GM19035 (cell line): ENCODE measurements at regions not wholly inside any gene's neighbourhood (a gene's known extent, or its start where the extent isn't known, plus 50 kb on each side); places are given as distances from the start of the nearest gene placed in this dataset.
"Not testable (repeated sequence)": the region's sequence is repeated elsewhere in the genome, so short reads cannot be mapped to it uniquely, and the experiment has no call there.

Experiments used
- ATAC-seq: cut with Tn5 transposase; IDR thresholded peaks from one replicate; pipeline ENCODE4 v1.9.1; 2021; ENCODE audit not compliant: unreplicated experiment

DNA sequence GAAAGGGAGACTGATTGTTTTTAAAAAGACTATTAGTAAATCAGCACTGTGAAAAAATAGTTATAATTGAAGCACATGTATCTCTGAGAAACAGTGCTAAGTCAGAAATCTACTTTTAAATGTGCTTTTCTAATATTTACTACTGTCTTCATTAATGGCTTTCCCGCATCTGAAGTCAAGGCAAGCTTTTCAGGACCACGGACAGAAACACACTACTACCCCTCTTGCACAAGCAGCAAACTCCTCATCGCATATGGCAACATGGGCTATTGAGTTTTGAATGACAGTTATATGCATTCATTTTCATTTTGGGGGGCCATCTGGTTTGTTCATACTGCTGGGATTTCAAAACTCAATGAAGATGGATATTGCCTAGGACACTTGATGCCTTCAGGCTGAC, 433.4 kb upstream of the CAMK1G start:
- ATAC-seq: no peak

- no peak for ATAC-seq
Observed at GRCh38 chr1:209153411-209153810, 430.1 kb upstream of the CAMK1G start.

GRCh38 chr1:209154912-209155311, 428.6 kb upstream of the CAMK1G start:
- no peak for ATAC-seq

DNA sequence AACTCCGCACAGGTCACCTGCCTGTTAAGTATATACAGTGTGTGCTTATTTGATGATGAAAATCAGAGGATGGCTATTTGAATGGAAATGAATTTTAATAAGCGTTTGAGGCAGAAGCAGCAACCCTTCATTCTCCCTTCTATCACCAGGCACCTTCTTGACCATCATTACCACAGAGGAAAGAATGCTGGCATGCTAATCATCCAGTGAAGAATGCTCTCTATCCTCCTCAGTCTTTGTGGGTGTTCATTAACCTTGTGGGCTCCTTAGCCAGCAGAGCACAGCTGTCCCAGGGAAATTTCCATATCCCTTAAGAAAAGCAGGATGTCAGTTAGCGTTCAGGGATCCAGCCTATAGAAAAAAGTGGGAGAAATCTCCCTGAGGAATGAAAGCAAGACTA, 428.0 kb upstream of the CAMK1G start:
- no peak for ATAC-seq

GRCh38 chr1:209156991-209157390, 426.5 kb upstream of the CAMK1G start:
- ATAC-seq: no peak

DNA sequence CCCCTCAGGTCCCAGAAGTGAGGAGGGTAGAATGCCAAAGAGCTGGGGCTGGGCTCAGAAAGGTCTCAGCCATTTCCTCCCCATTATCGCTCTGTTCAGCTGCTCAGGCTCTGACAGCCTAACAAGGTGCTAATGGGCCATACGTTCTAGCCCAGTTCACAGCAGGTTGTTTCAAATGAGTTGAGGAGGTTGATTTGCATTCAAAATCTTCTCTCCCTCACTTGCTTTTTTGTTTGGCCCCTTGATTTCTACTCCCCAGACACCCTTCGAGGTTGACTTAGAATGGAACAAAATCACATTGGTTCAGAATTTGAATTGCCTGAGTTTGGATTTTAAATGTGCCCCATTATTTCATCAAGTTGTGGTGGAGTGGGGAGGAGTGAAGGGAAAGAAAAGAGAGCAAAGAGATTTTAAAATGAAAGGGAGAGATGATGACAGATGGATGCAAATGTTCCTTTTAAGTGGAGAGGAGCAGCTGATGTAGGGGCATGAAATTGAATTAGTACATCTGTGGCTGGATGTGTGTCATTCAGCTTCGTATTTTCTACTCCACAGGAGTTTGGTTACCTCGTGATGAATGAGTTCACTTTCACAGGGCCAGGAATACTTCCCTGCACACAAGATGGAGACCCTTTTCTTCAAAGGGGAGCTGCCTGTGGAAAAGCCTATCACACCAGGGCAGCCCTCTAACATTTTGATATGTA, 425.8 kb upstream of the CAMK1G start:
- no peak for ATAC-seq

DNA sequence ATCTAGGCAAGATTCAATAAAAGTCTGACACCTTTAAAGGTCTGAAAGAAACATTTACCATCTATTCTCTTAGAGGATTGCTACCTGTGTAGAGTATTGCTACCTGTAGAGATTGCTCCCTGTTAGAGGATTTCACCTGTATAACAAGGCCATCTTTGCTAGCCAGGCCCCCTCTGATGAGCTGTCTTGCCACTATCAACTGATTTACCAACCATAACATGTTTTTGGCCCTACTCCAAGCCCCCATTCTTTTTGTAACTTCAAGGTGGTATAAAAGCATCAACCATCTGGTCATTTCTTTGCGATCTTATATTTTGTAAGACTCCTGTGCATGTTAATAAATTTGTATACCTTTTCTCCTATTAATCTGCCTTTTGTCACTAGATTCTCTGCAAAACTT, 424.7 kb upstream of the CAMK1G start:
- no peak for ATAC-seq

DNA sequence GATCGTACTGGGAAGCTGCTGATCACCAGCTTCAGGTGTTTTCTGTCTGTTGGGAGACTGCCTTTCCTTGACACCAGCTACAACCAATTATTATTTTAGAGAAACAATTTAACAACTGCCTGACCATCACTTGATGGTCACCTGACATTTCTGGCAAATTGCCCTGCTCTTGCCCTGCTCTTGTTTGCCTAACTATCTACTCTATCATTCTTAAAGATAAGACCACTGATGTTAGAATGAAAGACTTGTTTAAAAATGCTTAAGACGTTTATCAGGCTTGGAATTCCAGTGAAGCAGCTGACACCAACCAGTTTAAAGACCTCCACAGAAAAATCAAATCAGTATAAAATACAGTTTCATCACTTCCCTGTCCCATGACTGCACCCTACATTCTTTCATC, 423.3 kb upstream of the CAMK1G start:
- ATAC-seq: no peak

GRCh38 chr1:209162651-209163050, 420.9 kb upstream of the CAMK1G start:
- no peak for ATAC-seq

DNA sequence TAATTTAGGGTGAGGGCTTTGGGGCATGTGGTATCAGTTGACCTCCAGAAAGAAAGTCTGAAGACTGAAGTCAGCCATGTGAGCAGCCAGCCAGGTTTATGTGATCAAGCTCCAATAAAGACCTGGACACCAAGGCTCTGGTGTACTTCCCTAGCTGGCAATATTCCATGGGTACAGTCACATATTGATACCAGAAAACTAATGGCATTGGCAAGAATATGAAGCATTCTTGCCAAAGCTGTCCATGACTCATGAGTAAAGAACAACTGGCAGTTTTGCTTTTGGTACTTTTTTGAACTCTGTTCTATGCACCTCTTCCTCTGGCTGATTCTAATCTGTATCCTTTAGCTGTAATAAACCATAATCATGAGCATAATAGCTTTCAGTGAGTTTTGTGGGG, 415.3 kb upstream of the CAMK1G start:
- no peak for ATAC-seq

- no peak for ATAC-seq
Observed at GRCh38 chr1:209171151-209171550, 412.4 kb upstream of the CAMK1G start.

- ATAC-seq: no peak
Observed at GRCh38 chr1:209172286-209172685, 411.2 kb upstream of the CAMK1G start.

DNA sequence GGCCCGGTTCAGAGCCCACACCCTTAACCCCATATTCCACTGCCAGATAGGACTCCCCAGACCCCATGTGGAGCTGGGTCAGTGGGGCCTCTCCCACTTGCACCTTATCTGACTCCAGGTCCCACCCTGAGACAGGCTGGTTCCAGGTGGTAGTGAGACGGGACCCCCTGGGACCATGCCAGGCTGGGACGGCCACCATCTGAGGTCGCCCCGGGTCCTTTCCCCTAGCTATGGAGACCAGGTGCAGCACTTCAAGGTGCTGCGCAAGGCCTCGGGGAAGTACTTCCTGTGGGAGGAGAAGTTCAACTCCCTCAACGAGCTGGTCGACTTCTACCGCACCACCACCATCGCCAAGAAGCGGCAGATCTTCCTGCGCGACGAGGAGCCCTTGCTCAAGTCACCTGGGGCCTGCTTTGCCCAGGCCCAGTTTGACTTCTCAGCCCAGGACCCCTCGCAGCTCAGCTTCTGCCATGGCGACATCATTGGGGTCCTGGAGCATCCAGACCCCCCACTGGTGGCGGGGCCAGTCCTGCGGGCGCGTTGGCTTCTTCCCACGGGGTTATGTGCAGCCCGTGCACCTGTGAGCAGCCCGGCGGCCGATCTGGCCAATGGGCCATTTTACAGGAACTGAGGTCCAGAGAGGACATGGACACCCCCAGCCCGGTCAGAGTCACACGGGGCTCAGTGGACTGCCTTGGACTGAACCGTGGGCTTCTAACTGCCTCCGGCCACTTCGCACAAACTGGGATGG, 410.5 kb upstream of the CAMK1G start:
- not testable (repeated sequence) for ATAC-seq

DNA sequence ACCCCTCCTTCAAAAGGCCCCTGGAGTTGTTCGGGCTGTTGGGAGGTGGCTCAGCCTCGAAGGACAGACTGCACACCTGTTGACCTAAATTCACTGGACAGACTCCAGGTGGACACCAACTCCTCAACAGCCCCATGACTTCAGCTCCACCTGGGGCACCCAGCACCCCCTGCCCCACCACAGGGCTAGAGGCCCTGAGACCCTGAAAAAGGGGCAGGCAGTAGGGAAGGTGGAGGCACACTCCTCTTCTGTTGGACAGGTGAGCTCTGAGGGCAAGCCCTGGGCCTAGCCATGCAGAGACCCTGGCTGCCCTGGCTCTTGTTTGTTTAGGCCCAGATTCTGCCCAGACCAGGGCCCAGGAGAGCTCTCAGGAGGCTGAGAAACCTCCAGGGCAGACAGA, 409.7 kb upstream of the CAMK1G start:
- not testable (repeated sequence) for ATAC-seq

GRCh38 chr1:209176866-209177430, 406.6 kb upstream of the CAMK1G start:
- ATAC-seq: no peak

DNA sequence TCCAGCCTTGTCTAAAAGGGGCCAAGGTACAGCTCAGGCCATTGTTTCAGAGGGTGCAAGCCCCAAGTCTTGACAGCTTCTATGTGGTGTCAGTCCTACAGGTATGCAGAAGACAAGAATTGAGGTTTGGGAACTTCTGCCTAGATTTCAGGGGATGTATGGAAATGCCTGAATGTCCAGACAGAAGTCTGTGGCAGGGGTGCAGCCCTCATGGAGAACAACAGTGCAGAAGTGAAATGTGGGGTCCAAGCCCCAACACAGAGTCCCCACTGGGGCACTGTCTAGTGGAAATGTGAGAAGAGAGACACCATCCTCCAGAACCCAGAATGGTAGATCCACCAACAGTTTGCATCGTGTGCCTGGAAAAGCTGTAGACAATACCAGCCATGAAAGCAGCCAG, 400.3 kb upstream of the CAMK1G start:
- no peak for ATAC-seq

DNA sequence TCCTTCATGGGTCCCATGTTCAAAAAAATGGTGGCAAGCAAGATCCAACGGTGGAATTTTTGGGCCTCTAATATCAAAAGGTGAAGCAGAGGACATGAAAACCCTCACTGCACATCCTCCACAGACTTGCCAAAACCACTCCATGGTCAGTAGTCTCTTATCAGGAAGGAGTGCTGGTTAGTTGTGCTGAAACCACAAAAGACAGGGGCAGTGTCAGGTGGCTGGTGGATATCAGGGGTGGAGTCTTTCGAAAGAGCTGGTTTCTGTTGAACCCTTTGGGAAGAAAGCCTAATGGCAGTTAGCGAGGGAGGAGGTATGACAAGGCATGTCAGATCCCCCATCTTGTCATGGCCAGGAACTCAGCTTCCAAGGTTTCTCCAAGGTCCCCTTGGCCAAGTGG, 395.9 kb upstream of the CAMK1G start:
- ATAC-seq: no peak

GRCh38 chr1:209190591-209191261, 392.8 kb upstream of the CAMK1G start:
- ATAC-seq: peak; percentile 75

DNA sequence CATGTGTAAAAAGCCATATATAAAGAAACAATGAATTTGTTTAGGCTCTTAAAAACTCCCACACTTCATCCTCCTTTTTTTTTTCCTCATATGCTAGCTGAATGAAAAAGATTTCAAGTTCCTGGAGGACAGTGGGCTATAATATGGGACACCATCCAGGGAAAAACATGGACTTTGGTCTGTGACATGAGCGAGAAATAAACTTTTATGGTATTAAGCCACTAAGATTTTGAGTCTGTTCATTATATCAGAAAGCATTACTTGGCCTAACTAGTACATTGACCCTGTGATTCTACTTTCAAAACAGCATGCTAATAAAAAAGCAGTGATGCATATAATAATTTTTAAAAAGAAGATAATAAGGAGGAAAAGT, 392.3 kb upstream of the CAMK1G start:
- no peak for ATAC-seq

DNA sequence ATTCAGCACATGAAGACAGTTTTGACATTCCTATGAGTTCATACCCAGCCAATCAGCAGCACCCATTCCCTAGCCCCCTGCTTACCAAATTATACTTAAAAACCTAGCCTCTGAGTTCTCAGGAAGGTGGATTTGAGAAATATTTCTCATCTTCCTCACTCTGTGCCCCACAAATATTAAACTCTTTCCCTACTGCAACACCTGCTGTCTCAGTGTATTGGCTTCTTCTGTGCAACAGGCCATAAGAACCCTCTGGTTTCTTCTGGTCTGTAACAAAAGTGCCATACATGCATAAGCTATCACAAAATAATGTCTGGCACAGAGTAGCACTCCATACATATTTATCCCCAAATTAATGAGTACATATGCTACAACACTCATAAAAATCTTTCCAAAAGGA, 387.4 kb upstream of the CAMK1G start:
- ATAC-seq: no peak

DNA sequence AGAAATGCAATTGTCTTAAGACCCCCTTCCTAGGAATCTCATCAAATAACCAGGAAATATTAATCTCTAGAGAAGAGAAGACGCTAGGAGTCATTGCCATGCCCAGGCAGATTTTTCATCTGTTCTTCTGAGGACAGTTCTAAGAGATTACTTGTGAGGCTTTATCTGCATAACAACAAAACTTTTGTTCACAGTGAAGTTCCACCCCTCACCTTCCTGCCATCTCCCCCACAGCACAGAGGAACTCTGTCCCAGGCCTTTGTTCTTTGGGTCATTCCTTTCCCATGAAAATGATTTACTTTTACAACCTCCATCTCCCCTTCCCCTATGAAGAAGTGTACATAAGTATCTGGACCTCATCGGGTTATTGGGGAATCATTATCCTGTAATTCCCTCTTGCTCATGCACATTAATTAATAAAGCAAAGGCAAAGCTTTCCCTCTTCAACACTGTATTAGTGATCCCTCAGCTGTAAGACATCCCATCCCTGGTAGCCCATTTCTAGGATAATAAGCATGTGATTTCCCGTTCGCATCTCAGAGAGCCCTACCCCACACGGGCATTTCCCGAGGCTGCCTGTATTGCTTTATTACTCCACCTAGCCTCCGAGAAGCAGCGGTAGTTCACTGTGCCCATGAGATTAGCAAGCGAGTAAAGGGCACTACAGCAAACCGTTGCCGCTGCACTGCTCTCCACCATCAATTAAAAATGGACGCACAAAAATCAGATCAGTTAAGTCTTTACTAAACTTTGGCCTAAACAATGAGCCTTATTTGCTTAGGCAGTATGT, 384.4 kb upstream of the CAMK1G start:
- no peak for ATAC-seq
